Subcutaneous abdominal adipose tissue (tissue), 5 donors: ENCODE measurements at regions not wholly inside any gene's neighbourhood (a gene's known extent, or its start where the extent isn't known, plus 50 kb on each side); places are given as distances from the start of the nearest gene placed in this dataset.

Source experiments
- H3K27ac ChIP-seq: one replicate; pipeline ENCODE4 v1.7.0; 2013; ENCODE audit warnings: low read depth, mild to moderate bottlenecking, inconsistent platforms, low read length, moderate library complexity
- H3K27me3 ChIP-seq, 5 donors: one replicate each; pipeline ENCODE4 v1.7.0; 2013; ENCODE audit warnings: low read length in 5 of 5, inconsistent platforms in 1 of 5; ENCODE audit not compliant: control insufficient read depth in 5 of 5, insufficient read depth in 4 of 5
- H3K36me3 ChIP-seq, 5 donors: one replicate each; pipeline ENCODE4 v1.7.0; 2013; ENCODE audit warnings: low read length in 5 of 5; ENCODE audit not compliant: control insufficient read depth in 5 of 5, insufficient read depth in 5 of 5
- H3K4me1 ChIP-seq, 5 donors: one replicate each; pipeline ENCODE4 v1.7.0; 2013; ENCODE audit warnings: low read length in 5 of 5, mild to moderate bottlenecking in 3 of 5, moderate library complexity in 1 of 5; ENCODE audit not compliant: control insufficient read depth in 5 of 5, insufficient read depth in 5 of 5
- H3K4me3 ChIP-seq, 5 donors: one replicate each; pipeline ENCODE4 v1.7.0; 2013; ENCODE audit warnings: low read length in 5 of 5, low read depth in 1 of 5
- H3K9ac ChIP-seq, 5 donors: one replicate each; pipeline ENCODE4 v1.7.0; 2013; ENCODE audit warnings: low read length in 5 of 5, mild to moderate bottlenecking in 4 of 5, moderate library complexity in 3 of 5
- H3K9me3 ChIP-seq, 5 donors: one replicate each; pipeline ENCODE4 v1.7.0; 2013; ENCODE audit warnings: low read length in 5 of 5; ENCODE audit not compliant: control insufficient read depth in 5 of 5
- donor health status: healthy.
- donor health status: healthy.
- donor health status: healthy.
- donor health status: healthy.
- donor health status: healthy.

GRCh38 chr18:24543086-24543794, 82.8 kb downstream of the HRH4 start:
- Histone ChIP-seq H3K4me3 (no peak overlapping the region), H3K9ac (no peak overlapping the region), H3K27me3 (no peaks in the 10 kb centered on the region), H3K36me3 (no peaks in the 10 kb centered on the region), H3K27ac (no peak overlapping the region), H3K4me1 (no peaks in the 10 kb centered on the region), H3K9me3 (no peaks in the 10 kb centered on the region)

- no peak overlapping the region for H3K9ac ChIP-seq
- H3K4me1 ChIP-seq: no peaks in the 10 kb centered on the region
- no peak overlapping the region for H3K27ac ChIP-seq
- no peak overlapping the region for H3K4me3 ChIP-seq
- no peaks in the 10 kb centered on the region for H3K36me3 ChIP-seq
- H3K9me3 ChIP-seq: no peaks in the 10 kb centered on the region
- H3K27me3 ChIP-seq: no peaks in the 10 kb centered on the region
These were observed 83.5 kb downstream of the HRH4 start for GRCh38 chr18:24543795-24544498.

GRCh38 chr18:24544949-24545348, 84.5 kb downstream of the HRH4 start:
- Histone ChIP-seq H3K9me3 (no peaks in the 10 kb centered on the region), H3K36me3 (no peaks in the 10 kb centered on the region), H3K9ac (no peak overlapping the region), H3K4me1 (no peaks in the 10 kb centered on the region), H3K27ac (no peak overlapping the region), H3K4me3 (no peak overlapping the region), H3K27me3 (no peaks in the 10 kb centered on the region)

GRCh38 chr18:24545651-24546050, 85.2 kb downstream of the HRH4 start:
- Histone ChIP-seq H3K4me1 (no peaks in the 10 kb centered on the region), H3K9me3 (no peaks in the 10 kb centered on the region), H3K27me3 (no peaks in the 10 kb centered on the region), H3K9ac (no peak overlapping the region), H3K27ac (no peak overlapping the region), H3K4me3 (no peak overlapping the region), H3K36me3 (no peaks in the 10 kb centered on the region)

- no peak overlapping the region for H3K27ac ChIP-seq
- H3K4me3 ChIP-seq: no peak overlapping the region
- H3K36me3 ChIP-seq: no peaks in the 10 kb centered on the region
These were observed 85.9 kb downstream of the HRH4 start for GRCh38 chr18:24546307-24546706.

GRCh38 chr18:24548583-24548982, 88.1 kb downstream of the HRH4 start:
- H3K27me3 ChIP-seq: no peaks in the 10 kb centered on the region
- no peak overlapping the region for H3K9ac ChIP-seq
- H3K36me3 ChIP-seq: no peaks in the 10 kb centered on the region
- H3K27ac ChIP-seq: no peak overlapping the region
- peaks cover 0 to 8% (median 0%) of the 10 kb centered on the region in 5 donors for H3K4me1 ChIP-seq
- no peaks in the 10 kb centered on the region for H3K9me3 ChIP-seq
- H3K4me3 ChIP-seq: no peak overlapping the region

More at GRCh38 chr18:24546307-24546706, 85.9 kb downstream of the HRH4 start:
- Histone ChIP-seq H3K27me3 (no peaks in the 10 kb centered on the region), H3K4me1 (no peaks in the 10 kb centered on the region), H3K9ac (no peak overlapping the region), H3K9me3 (no peaks in the 10 kb centered on the region)

GRCh38 chr18:24552218-24552617, 91.8 kb downstream of the HRH4 start:
- Histone ChIP-seq H3K9me3 (no peaks in the 10 kb centered on the region), H3K4me1 (peaks cover 0 to 8% (median 0%) of the 10 kb centered on the region in 5 donors), H3K27ac (no peak overlapping the region), H3K9ac (no peak overlapping the region), H3K4me3 (no peak overlapping the region), H3K36me3 (no peaks in the 10 kb centered on the region), H3K27me3 (no peaks in the 10 kb centered on the region)

GRCh38 chr18:24553571-24554285, 93.3 kb downstream of the HRH4 start:
- H3K9me3 ChIP-seq: no peaks in the 10 kb centered on the region
- peaks cover 0 to 8% (median 0%) of the 10 kb centered on the region in 5 donors for H3K4me1 ChIP-seq
- H3K27me3 ChIP-seq: peaks cover 0 to 3% (median 0%) of the 10 kb centered on the region in 5 donors
- no peaks in the 10 kb centered on the region for H3K36me3 ChIP-seq
- no peak overlapping the region for H3K9ac ChIP-seq
- H3K4me3 ChIP-seq: no peak overlapping the region
- no peak overlapping the region for H3K27ac ChIP-seq

GRCh38 chr18:24558403-24558802, 98.0 kb downstream of the HRH4 start:
- H3K4me1 ChIP-seq: no peaks in the 10 kb centered on the region
- H3K27me3 ChIP-seq: peaks cover 0 to 9% (median 0%) of the 10 kb centered on the region in 5 donors
- no peak overlapping the region for H3K9ac ChIP-seq
- no peak overlapping the region for H3K27ac ChIP-seq
- no peaks in the 10 kb centered on the region for H3K9me3 ChIP-seq
- no peak overlapping the region for H3K4me3 ChIP-seq
- no peaks in the 10 kb centered on the region for H3K36me3 ChIP-seq

GRCh38 chr18:24559526-24559925, 99.1 kb downstream of the HRH4 start:
- Histone ChIP-seq H3K27me3 (peaks cover 0 to 9% (median 0%) of the 10 kb centered on the region in 5 donors), H3K36me3 (no peaks in the 10 kb centered on the region), H3K9me3 (no peaks in the 10 kb centered on the region), H3K4me3 (no peak overlapping the region), H3K9ac (no peak overlapping the region), H3K4me1 (no peaks in the 10 kb centered on the region), H3K27ac (no peak overlapping the region)
